ENCODE measurements at regions not wholly inside any gene's neighbourhood (a gene's known extent, or its start where the extent isn't known, plus 50 kb on each side); places are given as distances from the start of the nearest gene placed in this dataset.

- no peak for TF ChIP-seq POLR2AphosphoS5 (IDR thresholded peaks at IDR 0.05)
- TF ChIP-seq CTCF (IDR thresholded peaks at IDR 0.05): no peak
Observed at GRCh38 chr1:79945391-79945790, 938.9 kb upstream of the ADGRL4 start.
